ENCODE measurements at regions not wholly inside any gene's neighbourhood (a gene's known extent, or its start where the extent isn't known, plus 50 kb on each side); places are given as distances from the start of the nearest gene placed in this dataset.

GRCh38 chr18:70650878-70651277 is 362.0 kb downstream of the SOCS6 start:
- WGBS, 2 donors, result 67 to 86% methylated on average over 2 of the region's 2 CpGs
- DNase-seq, result no peak
- H3K9me3 ChIP-seq, result no peaks in the 10 kb centered on the region
- no peaks in the 10 kb centered on the region for H3K36me3 ChIP-seq (replicated peaks in 1 of 2; ENCODE audit: insufficient read depth in 1 of 2, low read depth in 2 of 2)
- H3K27me3 ChIP-seq, result no peaks in the 10 kb centered on the region
- ATAC-seq, result no peak
- H3K4me1 ChIP-seq, result no peaks in the 10 kb centered on the region
- TF ChIP-seq POLR2A (IDR thresholded peaks at IDR 0.05), result no peak
- TF ChIP-seq CTCF (IDR thresholded peaks at IDR 0.05), result no peak
- no peak overlapping the region for H3K27ac ChIP-seq
- no peak overlapping the region for H3K4me3 ChIP-seq
- intact Hi-C loops (cut with DNase I), result no loop called here

- Histone ChIP-seq H3K4me1 (no peaks in the 10 kb centered on the region), H3K9me3 (no peaks in the 10 kb centered on the region), H3K27ac (no peak overlapping the region), H3K27me3 (no peaks in the 10 kb centered on the region), H3K4me3 (no peak overlapping the region), H3K36me3 (replicated peaks in 1 of 2; ENCODE audit: insufficient read depth in 1 of 2, low read depth in 2 of 2) (no peaks in the 10 kb centered on the region)
- DNase-seq (no peak), ATAC-seq (no peak)
- no peak for TF ChIP-seq CTCF (IDR thresholded peaks at IDR 0.05)
- TF ChIP-seq POLR2A (IDR thresholded peaks at IDR 0.05), result no peak
- WGBS, 2 donors, result 86 to 90% methylated on average over 7 of the region's 7 CpGs
- intact Hi-C loops (cut with DNase I), result no loop called here
These were observed 360.8 kb downstream of the SOCS6 start for GRCh38 chr18:70649683-70650082.

GRCh38 chr18:70645971-70646370 is 357.1 kb downstream of the SOCS6 start:
- Histone ChIP-seq H3K36me3 (replicated peaks in 1 of 2; ENCODE audit: insufficient read depth in 1 of 2, low read depth in 2 of 2) (no peaks in the 10 kb centered on the region), H3K9me3 (no peaks in the 10 kb centered on the region), H3K27me3 (no peaks in the 10 kb centered on the region), H3K27ac (no peak overlapping the region), H3K4me3 (no peak overlapping the region), H3K4me1 (no peaks in the 10 kb centered on the region)
- TF ChIP-seq POLR2A (IDR thresholded peaks at IDR 0.05) (no peak), CTCF (IDR thresholded peaks at IDR 0.05) (no peak)
- no peak for ATAC-seq
- intact Hi-C loops (cut with DNase I), result no loop called here
- DNase-seq, result no peak
- 53 to 67% methylated on average over 5 of the region's 5 CpGs for WGBS, 2 donors

GRCh38 chr18:70643812-70644211 is 355.0 kb downstream of the SOCS6 start:
- intact Hi-C loops (cut with DNase I), result no loop called here
- Histone ChIP-seq H3K27me3 (no peaks in the 10 kb centered on the region), H3K27ac (no peak overlapping the region), H3K4me3 (no peak overlapping the region), H3K9me3 (no peaks in the 10 kb centered on the region), H3K36me3 (replicated peaks in 1 of 2; ENCODE audit: insufficient read depth in 1 of 2, low read depth in 2 of 2) (no peaks in the 10 kb centered on the region), H3K4me1 (no peaks in the 10 kb centered on the region)
- ATAC-seq (no peak), DNase-seq (no peak)
- TF ChIP-seq CTCF (IDR thresholded peaks at IDR 0.05) (no peak), POLR2A (IDR thresholded peaks at IDR 0.05) (no peak)
- 0 to 70% methylated on average over 1 of the region's 1 CpG for WGBS, 2 donors

GRCh38 chr18:70641156-70641775 is 352.4 kb downstream of the SOCS6 start:
- 23 to 24% methylated on average over 6 of the region's 6 CpGs for WGBS, 2 donors
- intact Hi-C loops (cut with DNase I), result no loop called here
- Histone ChIP-seq H3K4me3 (no peak overlapping the region), H3K4me1 (no peaks in the 10 kb centered on the region), H3K27me3 (no peaks in the 10 kb centered on the region), H3K36me3 (replicated peaks in 1 of 2; ENCODE audit: insufficient read depth in 1 of 2, low read depth in 2 of 2) (no peaks in the 10 kb centered on the region), H3K27ac (peak overlapping the region in 3 of 4 donors; percentile 35 to 64 (median 43)), H3K9me3 (no peaks in the 10 kb centered on the region)
- TF ChIP-seq POLR2A (IDR thresholded peaks at IDR 0.05), result peak in 1 of 3 donors; percentile 16
- no peak for TF ChIP-seq CTCF (IDR thresholded peaks at IDR 0.05)
- ATAC-seq (peak; percentile 76), DNase-seq (no peak)
